Endothelial cell of umbilical vein (primary cell): ENCODE measurements at regions not wholly inside any gene's neighbourhood (a gene's known extent, or its start where the extent isn't known, plus 50 kb on each side); places are given as distances from the start of the nearest gene placed in this dataset.

Source experiments
- BruUV-seq: library from RNA; stranded (reverse); fragments of 400-500 nt; replicated peaks from 2 replicates; lab custom pipeline; 2021; lab: Mats Ljungman, UMichigan
- CTCF ChIA-PET: fragments of 300-600, 350-600 bp; sonication (Branson Sonifier 250); formaldehyde crosslinking; loops from one replicate; lab custom pipeline; 2021; ENCODE audit warnings: antibody characterized with exemption, inconsistent platforms; lab: Charles Lee
- POLR2A ChIA-PET: fragments of 300-600, 350-600 bp; sonication (Branson Sonifier 250); formaldehyde crosslinking; loops from one replicate; lab custom pipeline; 2021; ENCODE audit warnings: antibody characterized with exemption, inconsistent platforms; lab: Charles Lee
- DNase-seq: peaks from one replicate; pipeline ENCODE4 v3.0.0-alpha.2; 2011; ENCODE audit warnings: low read depth, low spot score
- FAIRE-seq: peaks from 2 replicates; lab custom pipeline; 2011; peaks lifted over from hg19 to GRCh38; lab: Jason Lieb, UNC
- H2AFZ ChIP-seq: 2 replicates; pipeline ENCODE4 v1.6.0; 2012; ENCODE audit warnings: low read depth, low read length, control low read depth, inconsistent platforms
- H3K27ac ChIP-seq: 2 replicates; pipeline ENCODE4 v1.5.1; 2011; ENCODE audit warnings: low read depth, mild to moderate bottlenecking, control low read depth, low read length, moderate library complexity; ENCODE audit not compliant: insufficient read depth
- H3K27me3 ChIP-seq, 2 experiments: 2 replicates each; pipeline versions ENCODE4 v1.6.0 to v1.6.1; 2011; ENCODE audit warnings: low read length in 2 of 2, mixed read lengths in 1 of 2; ENCODE audit not compliant: control insufficient read depth in 2 of 2, insufficient read depth in 2 of 2
- H3K36me3 ChIP-seq, 2 experiments: 2 replicates in 1 of 2; 3 replicates in 1 of 2; pipeline ENCODE4 v1.5.1; 2011; ENCODE audit warnings: low read length in 2 of 2, mild to moderate bottlenecking in 1 of 2, moderate library complexity in 1 of 2; ENCODE audit not compliant: control insufficient read depth in 2 of 2, insufficient read depth in 2 of 2; ENCODE audit errors: extremely low read depth in 1 of 2
- H3K4me1 ChIP-seq: 3 replicates; pipeline ENCODE4 v1.5.1; 2011; ENCODE audit warnings: mild to moderate bottlenecking, low read length; ENCODE audit not compliant: control insufficient read depth, insufficient read depth; ENCODE audit errors: extremely low read depth
- H3K4me2 ChIP-seq: 2 replicates; pipeline ENCODE4 v1.6.1; 2011; ENCODE audit warnings: low read length, control low read depth, mixed read lengths; ENCODE audit not compliant: insufficient read depth
- H3K4me3 ChIP-seq, 3 experiments: fragments of 200-600 bp in 1 of 3; sonication (generic), shearing (Covaris generic) in 1 of 3; replicated peaks in 1 of 3; 2 replicates each; pipeline ENCODE4 v1.5.1; 2011 to 2016; ENCODE audit warnings: control low read depth in 3 of 3, low read length in 3 of 3, mild to moderate bottlenecking in 2 of 3, inconsistent platforms in 1 of 3, low read depth in 1 of 3, moderate library complexity in 1 of 3; ENCODE audit not compliant: insufficient read depth in 1 of 3
- H3K79me2 ChIP-seq: 2 replicates; pipeline ENCODE4 v1.6.0; 2012; ENCODE audit warnings: low read length, inconsistent platforms; ENCODE audit not compliant: control insufficient read depth, insufficient read depth
- H3K9ac ChIP-seq: replicated peaks from 2 replicates; pipeline ENCODE3; 2011; ENCODE audit warnings: low read length, control low read depth; ENCODE audit not compliant: insufficient read depth; ENCODE audit errors: extremely low read depth
- H3K9me1 ChIP-seq: replicated peaks from 3 replicates; pipeline ENCODE4 v1.6.0; 2011; ENCODE audit warnings: mild to moderate bottlenecking, low read length; ENCODE audit not compliant: control insufficient read depth, insufficient read depth; ENCODE audit errors: extremely low read depth
- H3K9me3 ChIP-seq: replicated peaks from 2 replicates; pipeline ENCODE4 v1.5.1; 2012; ENCODE audit warnings: low read length, inconsistent platforms; ENCODE audit not compliant: control insufficient read depth, insufficient read depth
- H4K20me1 ChIP-seq: replicated peaks from 2 replicates; pipeline ENCODE3; 2011; ENCODE audit warnings: mild to moderate bottlenecking, low read length; ENCODE audit not compliant: control insufficient read depth, insufficient read depth; ENCODE audit errors: extremely low read depth
- FOS ChIP-seq: IDR thresholded peaks from 2 replicates; pipeline ENCODE4 v1.6.1; 2011; ENCODE audit warnings: mild to moderate bottlenecking, low read length, moderate library complexity, borderline replicate concordance; ENCODE audit not compliant: insufficient read depth
- MYC ChIP-seq: IDR thresholded peaks from one replicate; pipeline ENCODE4 v1.6.1; 2011; ENCODE audit warnings: mild to moderate bottlenecking, low read depth, low read length
- POLR2A ChIP-seq: IDR thresholded peaks from 2 replicates; pipeline ENCODE4 v1.6.1; 2012; ENCODE audit warnings: low read depth, mild to moderate bottlenecking, control low read depth, low read length
- POLR2AphosphoS5 ChIP-seq: IDR thresholded peaks from 2 replicates; pipeline ENCODE4 v1.6.1; 2012; ENCODE audit warnings: low read depth, mild to moderate bottlenecking, control low read depth, low read length, moderate library complexity; ENCODE audit not compliant: insufficient read depth
- dilution Hi-C: fragments of 300-500 bp; cut with MboI; formaldehyde crosslinking; loops from one replicate; pipeline ENCODE4 v1.15.0; 2019; ENCODE audit warnings: low sequenced_read_pairs; ENCODE audit not compliant: extremely low pct_ligation_motif_present
- intact Hi-C: fragments of 100-400 bp; cut with micrococcal nuclease; formaldehyde crosslinking; loops from one replicate; pipeline ENCODE4 v1.10.0; 2022
- TF ChIP-seq, protein P1 (sequence below), 2 donors: IDR thresholded peaks; 1 replicate in 1 of 2; 2 replicates in 1 of 2; pipeline ENCODE4 v1.5.1; 2011; ENCODE audit warnings: low read length in 2 of 2, mild to moderate bottlenecking in 2 of 2, moderate library complexity in 2 of 2, control low read depth in 1 of 2, inconsistent platforms in 1 of 2, low read depth in 1 of 2; ENCODE audit not compliant: insufficient read depth in 1 of 2; ENCODE audit errors: extremely low read depth in 1 of 2
- TF ChIP-seq, protein P2 (sequence below): IDR thresholded peaks from 2 replicates; pipeline ENCODE4 v1.6.1; 2011; ENCODE audit not compliant: insufficient read depth, insufficient read length

DNA sequence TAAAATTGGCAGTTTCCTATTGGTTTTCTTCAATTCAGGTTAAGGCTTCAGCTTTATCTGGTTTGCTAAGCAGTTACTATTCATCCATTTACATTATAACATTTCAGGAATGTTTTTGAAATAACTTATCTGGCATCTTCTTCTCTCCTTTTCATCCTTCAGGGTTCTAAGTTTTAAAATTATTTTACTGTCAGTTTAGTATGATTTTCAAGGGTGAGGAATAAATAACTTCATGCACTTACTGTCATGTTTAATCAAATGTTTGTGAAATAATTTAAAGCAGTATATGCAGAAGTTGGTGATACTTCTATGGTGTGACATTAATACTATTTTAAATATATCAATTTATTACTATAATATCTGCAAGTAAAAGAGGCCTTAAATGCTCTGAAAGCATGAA is 338.1 kb upstream of the MMS22L start:
- no peaks in the 10 kb centered on the region for H4K20me1 ChIP-seq
- CTCF ChIA-PET = no interaction called here
- no peak overlapping the region for H3K9ac ChIP-seq
- FAIRE-seq = no peak
- no peak overlapping the region for H3K4me2 ChIP-seq
- dilution Hi-C loops (no loop called here), intact Hi-C loops (no loop called here)
- no peaks in the 10 kb centered on the region for H3K36me3 ChIP-seq
- H2AFZ ChIP-seq = no peak overlapping the region
- no peaks in the 10 kb centered on the region for H3K4me1 ChIP-seq
- no peak overlapping the region for H3K27ac ChIP-seq
- TF ChIP-seq POLR2AphosphoS5 = no peak
- TF ChIP-seq MYC = no peak
- TF ChIP-seq, protein P1, sequence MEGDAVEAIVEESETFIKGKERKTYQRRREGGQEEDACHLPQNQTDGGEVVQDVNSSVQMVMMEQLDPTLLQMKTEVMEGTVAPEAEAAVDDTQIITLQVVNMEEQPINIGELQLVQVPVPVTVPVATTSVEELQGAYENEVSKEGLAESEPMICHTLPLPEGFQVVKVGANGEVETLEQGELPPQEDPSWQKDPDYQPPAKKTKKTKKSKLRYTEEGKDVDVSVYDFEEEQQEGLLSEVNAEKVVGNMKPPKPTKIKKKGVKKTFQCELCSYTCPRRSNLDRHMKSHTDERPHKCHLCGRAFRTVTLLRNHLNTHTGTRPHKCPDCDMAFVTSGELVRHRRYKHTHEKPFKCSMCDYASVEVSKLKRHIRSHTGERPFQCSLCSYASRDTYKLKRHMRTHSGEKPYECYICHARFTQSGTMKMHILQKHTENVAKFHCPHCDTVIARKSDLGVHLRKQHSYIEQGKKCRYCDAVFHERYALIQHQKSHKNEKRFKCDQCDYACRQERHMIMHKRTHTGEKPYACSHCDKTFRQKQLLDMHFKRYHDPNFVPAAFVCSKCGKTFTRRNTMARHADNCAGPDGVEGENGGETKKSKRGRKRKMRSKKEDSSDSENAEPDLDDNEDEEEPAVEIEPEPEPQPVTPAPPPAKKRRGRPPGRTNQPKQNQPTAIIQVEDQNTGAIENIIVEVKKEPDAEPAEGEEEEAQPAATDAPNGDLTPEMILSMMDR (IDR thresholded peaks at IDR 0.05; ENCODE audit: extremely low read depth in 1 of 2, insufficient read depth in 1 of 2, low read depth in 1 of 2, low read length in 2 of 2) = no peak
- TF ChIP-seq FOS = no peak
- TF ChIP-seq, protein P2, sequence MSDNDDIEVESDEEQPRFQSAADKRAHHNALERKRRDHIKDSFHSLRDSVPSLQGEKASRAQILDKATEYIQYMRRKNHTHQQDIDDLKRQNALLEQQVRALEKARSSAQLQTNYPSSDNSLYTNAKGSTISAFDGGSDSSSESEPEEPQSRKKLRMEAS = no peak
- TF ChIP-seq POLR2A = no peak
- H3K79me2 ChIP-seq = no peaks in the 10 kb centered on the region
- BruUV-seq = no TSS peak
- POLR2A ChIA-PET = no interaction called here
- H3K9me1 ChIP-seq = no peaks in the 10 kb centered on the region
- no peak for DNase-seq
- H3K9me3 ChIP-seq = no peaks in the 10 kb centered on the region
- no peaks in the 10 kb centered on the region for H3K27me3 ChIP-seq
- H3K4me3 ChIP-seq = no peak overlapping the region
